Dendritic cell treated with granulocyte-macrophage colony-stimulating factor and Interleukin-4, amounts not matched to agents 40 ng/mL and 50 ng/mL, for 4 days (primary cell): ENCODE measurements at regions not wholly inside any gene's neighbourhood (a gene's known extent, or its start where the extent isn't known, plus 50 kb on each side); places are given as distances from the start of the nearest gene placed in this dataset.

Source experiments
- H3K27ac Mint-ChIP-seq: one replicate; pipeline ENCODE4 v1.8.0; 2022; ENCODE audit warnings: mild to moderate bottlenecking, mixed read lengths
- H3K27me3 Mint-ChIP-seq: one replicate; pipeline ENCODE4 v1.8.0; 2022; ENCODE audit warnings: mild to moderate bottlenecking, mixed read lengths
- H3K36me3 Mint-ChIP-seq: one replicate; pipeline ENCODE4 v1.8.0; 2022; ENCODE audit warnings: low read depth, mixed read lengths
- H3K4me1 Mint-ChIP-seq: one replicate; pipeline ENCODE4 v1.8.0; 2022; ENCODE audit warnings: low read depth, mixed read lengths
- H3K4me3 Mint-ChIP-seq: one replicate; pipeline ENCODE4 v1.8.0; 2022; ENCODE audit warnings: mild to moderate bottlenecking, moderate library complexity, mixed read lengths
- H3K9me3 Mint-ChIP-seq: one replicate; pipeline ENCODE4 v1.8.0; 2022; ENCODE audit warnings: mixed read lengths
- intact Hi-C: fragments of 100-400 bp; cut with micrococcal nuclease; formaldehyde crosslinking; loops from one replicate; pipeline ENCODE4 v1.15.0; 2022

DNA sequence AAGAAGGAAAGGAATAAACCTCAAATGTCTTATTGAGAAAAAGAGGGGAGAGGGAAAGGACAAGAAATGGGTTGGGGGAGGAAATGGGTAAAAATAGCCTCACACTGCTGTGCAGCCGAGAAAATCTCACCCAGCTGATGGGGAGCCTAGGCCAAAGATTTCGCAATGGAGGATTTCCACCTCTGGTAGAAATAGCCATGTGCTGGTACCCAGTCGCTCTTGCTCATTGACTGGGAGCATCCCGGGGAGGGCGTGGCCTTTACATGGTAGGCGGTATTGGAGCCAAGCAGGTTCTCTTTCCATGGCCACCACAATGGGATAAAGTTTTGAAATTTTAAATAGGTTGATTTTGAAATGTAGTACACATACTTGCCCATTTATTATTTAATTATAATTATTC is 255.1 kb upstream of the LDB2 start:
- H3K36me3 Mint-ChIP-seq = no peaks in the 10 kb centered on the region
- no peak overlapping the region for H3K4me3 Mint-ChIP-seq
- H3K9me3 Mint-ChIP-seq = peaks cover 7% of the 10 kb centered on the region
- no peak overlapping the region for H3K27ac Mint-ChIP-seq
- no peaks in the 10 kb centered on the region for H3K4me1 Mint-ChIP-seq
- no peaks in the 10 kb centered on the region for H3K27me3 Mint-ChIP-seq
- intact Hi-C loops = no loop called here

DNA sequence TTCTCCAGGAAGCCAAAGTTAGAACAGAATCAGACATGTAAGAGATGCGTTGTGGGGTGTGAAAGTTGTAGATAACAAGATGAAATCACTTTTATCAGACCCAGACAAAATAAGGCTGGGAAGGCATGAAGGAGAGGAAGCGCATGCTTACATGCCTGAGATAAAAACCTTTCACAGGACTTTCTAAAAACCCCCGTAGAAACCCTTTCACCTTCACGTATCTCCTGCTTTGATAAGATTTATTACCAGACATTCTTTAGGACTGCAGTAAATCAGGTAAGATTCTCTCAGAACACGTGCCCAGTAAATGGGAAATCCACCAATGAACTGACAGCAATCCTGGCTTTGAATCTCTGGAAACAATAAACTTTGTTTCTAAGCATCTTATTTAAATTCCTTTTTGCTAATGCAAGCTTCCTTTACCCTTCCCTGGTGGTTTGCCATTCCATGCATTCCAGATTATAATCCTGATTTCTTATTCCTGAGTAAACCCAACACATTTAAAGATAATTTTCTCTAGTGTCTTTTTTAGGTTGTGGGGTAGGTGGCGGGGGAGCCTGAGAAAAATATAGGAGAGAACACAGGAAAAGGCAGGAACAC is 254.6 kb upstream of the LDB2 start:
- no peaks in the 10 kb centered on the region for H3K36me3 Mint-ChIP-seq
- H3K4me3 Mint-ChIP-seq = no peak overlapping the region
- H3K4me1 Mint-ChIP-seq = no peaks in the 10 kb centered on the region
- no peaks in the 10 kb centered on the region for H3K27me3 Mint-ChIP-seq
- H3K9me3 Mint-ChIP-seq = peaks cover 12% of the 10 kb centered on the region
- intact Hi-C loops = no loop called here
- no peak overlapping the region for H3K27ac Mint-ChIP-seq

DNA sequence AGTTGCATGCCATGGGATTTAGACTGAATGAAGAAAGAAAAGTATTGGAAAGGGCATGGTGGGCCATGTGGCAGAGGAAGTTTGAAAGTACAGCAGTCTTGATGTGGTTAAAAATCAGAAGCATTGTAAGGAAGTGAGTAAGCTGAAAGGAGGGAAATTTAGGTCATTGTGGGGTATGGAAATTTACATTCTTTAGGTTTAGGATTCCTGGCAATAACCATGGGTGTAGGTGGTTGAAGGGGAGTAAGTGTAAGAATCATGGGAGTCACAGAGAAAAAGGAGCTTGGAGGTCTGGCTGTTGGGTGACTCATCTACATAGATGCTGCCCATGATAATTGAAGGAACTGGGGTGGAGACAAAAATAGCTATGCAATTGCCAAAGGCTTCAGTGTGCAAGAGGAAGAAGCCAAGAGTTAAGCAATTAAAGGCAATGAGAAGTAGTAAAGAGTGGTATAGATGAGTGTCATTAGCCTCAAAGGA is 243.8 kb upstream of the LDB2 start:
- no peaks in the 10 kb centered on the region for H3K4me1 Mint-ChIP-seq
- H3K9me3 Mint-ChIP-seq = peaks cover 60% of the 10 kb centered on the region
- no peaks in the 10 kb centered on the region for H3K36me3 Mint-ChIP-seq
- no peaks in the 10 kb centered on the region for H3K27me3 Mint-ChIP-seq
- intact Hi-C loops = no loop called here
- H3K4me3 Mint-ChIP-seq = no peak overlapping the region
- H3K27ac Mint-ChIP-seq = no peak overlapping the region

DNA sequence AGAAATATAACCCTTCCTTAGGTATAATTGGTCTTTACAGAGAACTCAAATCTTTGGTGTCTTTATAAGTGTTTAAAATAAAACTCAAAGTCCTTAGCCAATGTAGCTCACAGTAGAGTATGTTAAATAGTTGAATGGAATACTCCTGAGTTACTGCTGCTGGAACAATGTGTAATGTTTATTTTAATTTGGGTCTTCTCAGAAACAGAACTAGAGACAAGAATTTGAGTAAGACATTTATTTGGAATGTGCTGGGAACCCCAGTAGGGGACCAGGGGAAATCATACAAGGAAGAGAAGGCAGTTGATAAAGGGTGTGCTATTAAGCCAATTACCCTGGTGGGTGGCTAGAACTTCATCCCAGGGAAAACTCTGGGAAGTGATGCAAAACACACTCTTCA is 240.4 kb upstream of the LDB2 start:
- Mint-ChIP-seq H3K27ac (no peak overlapping the region), H3K27me3 (no peaks in the 10 kb centered on the region), H3K9me3 (peaks cover 52% of the 10 kb centered on the region), H3K36me3 (no peaks in the 10 kb centered on the region), H3K4me1 (no peaks in the 10 kb centered on the region), H3K4me3 (no peak overlapping the region)
- intact Hi-C loops = no loop called here

DNA sequence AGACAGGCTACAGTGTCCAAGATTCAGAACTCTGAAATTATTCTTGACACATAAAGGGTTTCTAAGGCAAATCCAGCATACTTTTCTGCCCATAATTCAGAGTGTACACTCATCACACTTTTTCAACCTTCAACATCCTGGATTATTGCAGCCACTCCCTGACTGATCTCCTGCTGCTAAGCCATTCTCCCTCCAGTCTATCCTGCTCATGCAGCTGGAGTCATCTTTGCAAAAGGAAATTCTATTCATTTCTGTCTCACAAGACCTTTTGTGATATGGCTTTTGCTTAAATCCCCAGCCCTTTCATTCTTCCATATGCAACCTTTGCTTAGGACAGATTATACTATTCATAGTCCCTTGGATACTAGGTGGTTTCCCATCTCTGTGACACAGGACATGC is 236.1 kb upstream of the LDB2 start:
- Mint-ChIP-seq H3K9me3 (peaks cover 22% of the 10 kb centered on the region), H3K27me3 (no peaks in the 10 kb centered on the region), H3K36me3 (no peaks in the 10 kb centered on the region), H3K4me3 (no peak overlapping the region), H3K4me1 (no peaks in the 10 kb centered on the region), H3K27ac (no peak overlapping the region)
- intact Hi-C loops = no loop called here

DNA sequence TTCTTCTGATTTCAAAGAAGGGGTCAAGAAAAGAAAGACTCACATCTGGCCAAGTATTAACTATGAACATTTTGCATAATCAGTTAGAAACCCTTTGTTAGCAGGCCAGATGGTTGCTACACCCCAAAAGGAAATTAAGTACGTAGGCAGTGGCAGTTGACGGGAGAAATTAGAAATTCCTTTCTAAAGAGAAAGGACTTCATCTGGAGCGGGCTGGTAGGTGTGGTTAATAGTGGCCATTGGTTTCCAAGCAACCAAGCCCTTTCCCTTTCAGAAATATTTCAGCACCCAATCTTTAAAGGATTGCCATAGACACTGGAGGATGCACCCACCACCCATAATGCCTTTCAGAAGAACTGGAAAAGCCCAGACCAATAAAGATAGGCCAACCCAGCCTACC is 235.7 kb upstream of the LDB2 start:
- no peak overlapping the region for H3K4me3 Mint-ChIP-seq
- intact Hi-C loops = no loop called here
- H3K9me3 Mint-ChIP-seq = peaks cover 22% of the 10 kb centered on the region
- no peaks in the 10 kb centered on the region for H3K4me1 Mint-ChIP-seq
- H3K27me3 Mint-ChIP-seq = no peaks in the 10 kb centered on the region
- H3K36me3 Mint-ChIP-seq = no peaks in the 10 kb centered on the region
- no peak overlapping the region for H3K27ac Mint-ChIP-seq

DNA sequence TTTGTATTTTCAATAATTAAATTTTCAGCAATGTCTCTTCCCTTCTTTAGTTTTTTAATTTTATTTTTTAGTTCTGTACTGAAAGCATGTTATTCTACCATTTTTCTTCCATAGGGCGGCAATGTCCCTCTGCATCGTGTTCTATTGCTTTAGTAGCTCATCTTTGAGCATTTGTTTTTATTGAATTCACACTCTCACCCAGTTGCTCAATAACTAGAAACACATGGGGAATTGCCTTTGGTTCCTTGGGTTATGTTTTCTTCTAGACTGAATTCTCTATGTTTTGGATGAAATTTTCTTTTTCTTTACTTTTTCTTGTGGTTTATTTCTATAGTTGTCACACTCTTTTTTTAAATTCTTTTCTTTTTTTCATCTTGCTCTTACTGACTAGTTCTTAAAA is 233.8 kb upstream of the LDB2 start:
- no peaks in the 10 kb centered on the region for H3K36me3 Mint-ChIP-seq
- H3K9me3 Mint-ChIP-seq = peaks cover 14% of the 10 kb centered on the region
- H3K27ac Mint-ChIP-seq = no peak overlapping the region
- intact Hi-C loops = no loop called here
- H3K27me3 Mint-ChIP-seq = no peaks in the 10 kb centered on the region
- H3K4me1 Mint-ChIP-seq = no peaks in the 10 kb centered on the region
- no peak overlapping the region for H3K4me3 Mint-ChIP-seq

DNA sequence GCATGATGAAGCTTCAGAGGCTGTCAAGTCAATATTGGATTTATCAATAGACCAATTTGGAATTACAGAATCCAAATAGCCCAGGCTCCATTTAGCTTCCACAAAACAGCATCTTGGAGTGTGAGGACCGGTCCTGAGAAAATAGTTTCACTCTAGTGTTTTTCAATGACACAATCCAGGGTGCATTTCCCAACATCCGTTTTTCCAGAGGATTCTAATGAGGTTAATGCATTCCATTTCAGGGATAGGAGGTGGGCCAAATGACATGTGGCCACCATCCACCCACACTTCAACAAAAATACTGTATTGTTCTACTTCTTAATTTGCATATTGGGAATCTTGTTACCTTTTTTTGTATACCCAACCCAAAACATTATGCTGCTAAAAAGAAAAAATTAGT is 229.8 kb upstream of the LDB2 start:
- Mint-ChIP-seq H3K27ac (no peak overlapping the region), H3K4me3 (no peak overlapping the region), H3K36me3 (no peaks in the 10 kb centered on the region), H3K27me3 (no peaks in the 10 kb centered on the region), H3K4me1 (no peaks in the 10 kb centered on the region), H3K9me3 (no peaks in the 10 kb centered on the region)
- intact Hi-C loops = no loop called here

DNA sequence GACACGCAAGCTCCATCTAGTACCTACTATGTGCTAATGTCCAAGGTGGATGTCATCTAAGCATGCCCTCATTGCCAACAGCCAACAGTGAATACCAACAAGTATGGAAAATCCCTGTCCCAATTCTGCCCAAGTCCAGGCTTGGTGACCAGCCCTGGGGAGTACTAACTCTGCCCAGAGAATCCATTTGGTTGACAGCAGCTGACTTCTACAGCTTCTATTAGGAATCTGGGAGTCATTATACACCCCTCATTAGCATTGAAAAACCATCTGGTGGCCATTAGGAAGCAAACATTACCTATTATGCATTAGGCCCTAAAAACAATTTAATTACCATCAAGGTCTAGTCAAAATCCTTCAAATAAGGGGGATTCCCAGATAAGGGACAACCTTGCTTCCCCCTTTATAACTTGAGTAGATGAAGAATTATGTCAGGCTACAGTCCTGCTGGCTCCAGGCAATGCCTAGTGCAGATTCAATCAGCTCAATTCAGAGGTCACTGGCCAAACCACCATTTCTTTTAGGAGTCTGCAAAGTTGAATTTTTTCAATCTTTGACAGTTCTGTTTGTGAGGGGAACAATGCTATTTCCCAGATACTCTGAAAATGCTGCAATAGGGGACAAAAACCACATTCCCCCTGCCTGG is 228.0 kb upstream of the LDB2 start:
- Mint-ChIP-seq H3K4me3 (no peak overlapping the region), H3K4me1 (no peaks in the 10 kb centered on the region), H3K9me3 (no peaks in the 10 kb centered on the region), H3K27ac (no peak overlapping the region), H3K36me3 (no peaks in the 10 kb centered on the region), H3K27me3 (no peaks in the 10 kb centered on the region)
- intact Hi-C loops = no loop called here

DNA sequence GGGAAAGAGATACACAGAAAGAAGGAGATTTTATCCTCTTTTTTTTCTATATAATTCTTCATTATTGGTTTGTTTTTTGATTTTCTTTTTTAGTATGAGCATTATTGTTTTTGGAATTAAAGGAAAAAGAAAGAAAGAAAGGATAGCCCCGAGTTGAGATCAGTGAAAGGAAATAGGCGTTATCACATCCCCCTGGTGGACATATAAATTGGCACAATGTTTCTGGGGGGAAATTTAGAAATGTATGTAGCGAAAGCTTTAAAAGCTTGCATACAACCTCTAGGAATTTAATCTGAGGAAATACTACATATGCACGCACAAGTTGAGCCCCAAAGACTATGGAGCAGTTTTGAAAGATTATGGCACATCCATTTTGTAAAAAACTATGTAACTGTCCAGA is 226.3 kb upstream of the LDB2 start:
- no peaks in the 10 kb centered on the region for H3K4me1 Mint-ChIP-seq
- no peak overlapping the region for H3K27ac Mint-ChIP-seq
- no peaks in the 10 kb centered on the region for H3K27me3 Mint-ChIP-seq
- intact Hi-C loops = no loop called here
- H3K36me3 Mint-ChIP-seq = no peaks in the 10 kb centered on the region
- no peaks in the 10 kb centered on the region for H3K9me3 Mint-ChIP-seq
- no peak overlapping the region for H3K4me3 Mint-ChIP-seq

DNA sequence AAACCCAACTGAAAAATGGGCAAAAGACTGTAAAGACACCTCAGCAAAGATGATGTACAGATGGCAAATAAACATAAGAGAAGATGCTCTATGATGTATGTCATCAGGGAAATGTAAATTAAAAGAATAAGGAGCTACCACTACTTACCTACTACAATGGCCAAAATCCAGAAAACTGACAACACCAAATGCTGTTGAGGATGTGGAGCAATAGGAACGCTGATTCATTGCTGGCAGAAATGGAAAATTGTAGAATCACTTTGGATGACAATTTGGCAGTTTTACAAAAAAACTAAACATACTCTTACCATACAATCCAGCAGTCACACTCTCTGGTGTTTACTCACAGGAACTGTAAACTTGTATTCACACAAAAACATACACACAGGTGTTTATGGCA is 222.3 kb upstream of the LDB2 start:
- Mint-ChIP-seq H3K4me1 (no peaks in the 10 kb centered on the region), H3K27ac (no peak overlapping the region), H3K9me3 (no peaks in the 10 kb centered on the region), H3K27me3 (no peaks in the 10 kb centered on the region), H3K4me3 (no peak overlapping the region), H3K36me3 (no peaks in the 10 kb centered on the region)
- intact Hi-C loops = no loop called here

DNA sequence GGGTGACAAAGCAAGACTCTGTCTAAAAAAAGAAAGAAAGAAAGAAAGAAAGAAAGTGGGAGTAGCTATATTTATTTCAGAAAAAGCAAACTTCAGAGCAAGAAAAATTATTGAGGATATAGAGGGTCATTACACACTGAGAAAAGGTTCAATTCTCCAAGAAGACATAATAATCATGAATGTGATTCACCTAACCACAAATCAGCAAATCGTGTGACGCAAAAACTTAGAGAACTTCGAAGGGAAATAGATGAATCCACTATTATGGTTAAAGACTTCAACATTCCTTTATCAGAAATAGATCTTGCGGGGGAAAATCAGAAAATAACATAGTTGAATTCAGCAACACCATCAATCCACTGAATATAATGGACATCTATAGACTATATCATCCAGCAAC is 219.3 kb upstream of the LDB2 start:
- intact Hi-C loops = no loop called here
- no peaks in the 10 kb centered on the region for H3K4me1 Mint-ChIP-seq
- no peaks in the 10 kb centered on the region for H3K9me3 Mint-ChIP-seq
- H3K27ac Mint-ChIP-seq = no peak overlapping the region
- no peaks in the 10 kb centered on the region for H3K36me3 Mint-ChIP-seq
- no peaks in the 10 kb centered on the region for H3K27me3 Mint-ChIP-seq
- H3K4me3 Mint-ChIP-seq = no peak overlapping the region

DNA sequence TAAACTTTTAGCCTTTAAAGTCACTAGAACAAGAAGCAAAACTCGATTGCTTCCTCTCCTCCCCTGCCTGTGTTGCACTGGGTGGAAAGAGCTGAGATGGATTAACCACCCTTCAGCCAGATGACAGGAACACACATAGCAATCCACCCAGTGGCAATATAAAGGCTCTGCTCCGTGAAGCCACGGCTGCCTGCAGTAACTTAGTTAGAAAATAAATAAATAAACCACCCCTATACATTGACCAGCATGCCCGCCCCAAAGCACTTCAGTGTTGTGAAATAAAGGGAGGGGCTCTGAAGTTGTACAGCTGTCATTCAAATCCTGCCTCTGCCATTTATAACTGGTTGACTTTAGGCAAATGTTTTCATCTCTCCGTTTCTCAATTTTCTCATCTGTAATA is 217.1 kb upstream of the LDB2 start:
- Mint-ChIP-seq H3K27ac (no peak overlapping the region), H3K36me3 (no peaks in the 10 kb centered on the region), H3K4me3 (no peak overlapping the region), H3K27me3 (no peaks in the 10 kb centered on the region), H3K9me3 (no peaks in the 10 kb centered on the region), H3K4me1 (no peaks in the 10 kb centered on the region)
- intact Hi-C loops = no loop called here

DNA sequence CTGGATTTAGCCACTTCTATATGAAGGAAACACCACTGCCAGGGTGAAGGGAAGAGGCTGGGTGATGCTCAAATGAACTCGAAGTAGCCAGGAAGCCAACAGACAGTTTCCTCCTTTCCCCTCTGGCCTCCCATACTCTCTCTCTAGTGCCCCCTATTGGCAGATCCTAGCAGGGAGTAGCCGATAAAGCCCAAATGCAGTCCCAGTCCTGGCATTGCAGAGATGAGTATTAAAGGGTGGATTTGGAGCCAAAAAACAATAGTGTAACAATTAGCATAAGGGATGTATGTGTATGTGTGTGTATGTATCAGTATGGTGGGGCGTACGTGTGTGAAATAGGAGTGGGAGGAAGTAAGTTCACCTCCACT is 213.8 kb upstream of the LDB2 start:
- no peaks in the 10 kb centered on the region for H3K27me3 Mint-ChIP-seq
- intact Hi-C loops = no loop called here
- no peaks in the 10 kb centered on the region for H3K36me3 Mint-ChIP-seq
- H3K27ac Mint-ChIP-seq = no peak overlapping the region
- H3K4me1 Mint-ChIP-seq = no peaks in the 10 kb centered on the region
- peaks cover 14% of the 10 kb centered on the region for H3K9me3 Mint-ChIP-seq
- H3K4me3 Mint-ChIP-seq = no peak overlapping the region

DNA sequence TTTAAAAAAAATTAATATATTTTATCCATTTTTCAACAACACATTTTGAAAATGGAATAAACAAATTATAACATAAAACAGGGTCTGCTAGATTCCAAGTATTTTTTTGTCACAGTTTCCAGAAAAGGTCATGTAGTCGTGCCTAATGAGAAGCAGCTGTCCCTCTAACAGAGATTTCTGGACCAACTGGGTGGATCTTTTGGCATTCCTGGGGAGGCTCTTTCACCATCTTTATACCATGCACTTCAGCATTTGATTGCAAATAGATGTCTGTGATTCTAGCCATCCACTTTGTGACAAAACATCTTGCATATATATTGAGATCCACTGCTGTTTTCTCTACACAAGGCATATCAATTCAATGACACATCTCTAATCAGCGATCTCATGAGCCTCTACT is 210.7 kb upstream of the LDB2 start:
- intact Hi-C loops = no loop called here
- Mint-ChIP-seq H3K27me3 (no peaks in the 10 kb centered on the region), H3K4me3 (no peak overlapping the region), H3K36me3 (no peaks in the 10 kb centered on the region), H3K4me1 (no peaks in the 10 kb centered on the region), H3K27ac (no peak overlapping the region), H3K9me3 (peaks cover 14% of the 10 kb centered on the region)
